ENCODE measurements at regions not wholly inside any gene's neighbourhood (a gene's known extent, or its start where the extent isn't known, plus 50 kb on each side); places are given as distances from the start of the nearest gene placed in this dataset.

GRCh38 chr3:153111016-153111415, 51.0 kb upstream of the RAP2B start:
- TF ChIP-seq, protein P1, sequence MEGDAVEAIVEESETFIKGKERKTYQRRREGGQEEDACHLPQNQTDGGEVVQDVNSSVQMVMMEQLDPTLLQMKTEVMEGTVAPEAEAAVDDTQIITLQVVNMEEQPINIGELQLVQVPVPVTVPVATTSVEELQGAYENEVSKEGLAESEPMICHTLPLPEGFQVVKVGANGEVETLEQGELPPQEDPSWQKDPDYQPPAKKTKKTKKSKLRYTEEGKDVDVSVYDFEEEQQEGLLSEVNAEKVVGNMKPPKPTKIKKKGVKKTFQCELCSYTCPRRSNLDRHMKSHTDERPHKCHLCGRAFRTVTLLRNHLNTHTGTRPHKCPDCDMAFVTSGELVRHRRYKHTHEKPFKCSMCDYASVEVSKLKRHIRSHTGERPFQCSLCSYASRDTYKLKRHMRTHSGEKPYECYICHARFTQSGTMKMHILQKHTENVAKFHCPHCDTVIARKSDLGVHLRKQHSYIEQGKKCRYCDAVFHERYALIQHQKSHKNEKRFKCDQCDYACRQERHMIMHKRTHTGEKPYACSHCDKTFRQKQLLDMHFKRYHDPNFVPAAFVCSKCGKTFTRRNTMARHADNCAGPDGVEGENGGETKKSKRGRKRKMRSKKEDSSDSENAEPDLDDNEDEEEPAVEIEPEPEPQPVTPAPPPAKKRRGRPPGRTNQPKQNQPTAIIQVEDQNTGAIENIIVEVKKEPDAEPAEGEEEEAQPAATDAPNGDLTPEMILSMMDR (IDR thresholded peaks at IDR 0.05; ENCODE audit: borderline replicate concordance, extremely low read depth, low read length, poor library complexity, severe bottlenecking) = no peak
- no peak for TF ChIP-seq EZH2 (IDR thresholded peaks at IDR 0.05; ENCODE audit: borderline replicate concordance, low read depth, low read length, severe bottlenecking)
- Histone ChIP-seq H3K36me3 (ENCODE audit: insufficient read depth, low read length) (no peaks in the 10 kb centered on the region), H4K20me1 (ENCODE audit: insufficient read depth, low read length) (no peaks in the 10 kb centered on the region), H3K4me2 (ENCODE audit: insufficient read depth, low read length) (no peak overlapping the region), H2AFZ (ENCODE audit: low read depth, low read length) (no peak overlapping the region), H3K4me3 (ENCODE audit: low read depth in 1 of 2, low read length in 2 of 2) (no peak overlapping the region), H3K4me1 (ENCODE audit: insufficient read depth, low read length) (no peaks in the 10 kb centered on the region), H3K27ac (ENCODE audit: low read length) (no peak overlapping the region), H3K9me3 (ENCODE audit: insufficient read depth, low read length, severe bottlenecking) (no peaks in the 10 kb centered on the region), H3K9ac (ENCODE audit: low read depth, low read length) (no peak overlapping the region), H3K79me2 (ENCODE audit: insufficient read depth, low read length) (no peaks in the 10 kb centered on the region), H3K27me3 (ENCODE audit: insufficient read depth, low read length, poor library complexity) (no peaks in the 10 kb centered on the region)
- ATAC-seq (ENCODE audit: insufficient read depth, low read depth) (no peak), DNase-seq (no peak)
